CMK (cell line): ENCODE measurements at regions not wholly inside any gene's neighbourhood (a gene's known extent, or its start where the extent isn't known, plus 50 kb on each side); places are given as distances from the start of the nearest gene placed in this dataset.
"Not testable (repeated sequence)": the region's sequence is repeated elsewhere in the genome, so short reads cannot be mapped to it uniquely, and the experiment has no call there.

Experiments
- DNase-seq: peaks from one replicate; pipeline ENCODE4 v3.0.0-alpha.2; 2010; ENCODE audit warnings: low read depth

DNA sequence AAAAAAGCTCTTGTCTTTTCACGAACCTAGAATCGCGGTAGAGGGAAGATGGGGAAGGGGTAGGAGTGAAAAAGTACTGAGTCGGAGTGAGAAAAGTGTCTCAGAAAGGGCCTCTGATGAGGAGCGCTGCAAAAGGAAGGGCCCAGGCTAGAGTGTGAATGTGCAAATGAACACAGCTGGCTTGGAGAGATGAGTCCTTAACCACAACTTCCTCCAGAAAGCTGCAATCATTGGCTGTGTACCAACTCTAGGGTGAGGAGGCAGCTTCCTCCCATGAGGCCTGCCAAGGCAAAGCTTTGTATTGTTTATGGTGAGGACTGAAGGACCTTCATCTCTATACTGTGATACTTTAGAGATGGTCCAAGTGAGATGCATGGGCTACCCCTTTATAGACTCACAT, 566.9 kb upstream of the ANO5 start:
- peak; percentile 7 for DNase-seq

DNA sequence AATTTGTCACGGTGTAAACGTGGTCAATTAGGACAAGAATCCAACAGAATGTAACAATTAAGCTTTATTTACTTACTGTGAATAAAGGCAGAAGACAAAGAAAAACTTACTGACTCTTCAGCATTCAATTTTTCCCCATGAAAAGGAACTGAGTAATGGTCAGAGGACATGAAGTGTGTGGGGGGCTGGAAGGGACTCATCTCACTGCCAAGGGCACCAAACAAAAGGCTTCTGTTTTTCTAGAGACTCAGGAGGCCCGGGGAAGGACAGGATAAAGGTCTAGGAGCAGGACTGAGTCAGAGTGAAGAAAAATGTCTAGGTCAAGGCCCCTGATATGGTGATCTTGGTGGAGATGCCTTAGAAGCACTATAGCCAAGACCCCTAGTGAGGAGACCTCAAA, 564.2 kb upstream of the ANO5 start:
- DNase-seq: no peak

DNA sequence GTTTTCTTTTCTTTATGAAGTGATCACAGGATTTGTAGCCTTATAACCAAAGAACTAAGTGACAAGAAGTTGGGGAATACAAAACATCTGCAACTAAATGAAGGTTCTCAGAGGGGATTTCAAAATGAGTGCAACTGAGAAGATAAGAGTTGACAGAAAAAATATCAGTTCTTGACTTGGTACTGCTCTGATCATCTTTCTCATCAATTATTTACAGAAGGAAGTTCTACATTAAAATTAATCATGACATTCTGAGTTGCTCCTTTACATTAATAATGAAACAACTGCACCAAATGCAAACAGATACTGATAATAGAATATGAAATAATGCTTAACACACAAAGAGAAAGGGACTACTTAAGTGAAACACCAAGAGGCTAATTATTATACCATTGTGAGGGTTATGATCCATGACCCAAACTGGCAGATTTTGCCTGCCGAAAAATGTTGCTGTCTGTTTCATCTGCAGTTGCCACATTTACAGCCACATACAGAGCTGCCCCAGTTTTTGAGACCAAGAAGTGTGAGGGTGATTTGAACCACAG, 561.9 kb upstream of the ANO5 start:
- DNase-seq: no peak

DNA sequence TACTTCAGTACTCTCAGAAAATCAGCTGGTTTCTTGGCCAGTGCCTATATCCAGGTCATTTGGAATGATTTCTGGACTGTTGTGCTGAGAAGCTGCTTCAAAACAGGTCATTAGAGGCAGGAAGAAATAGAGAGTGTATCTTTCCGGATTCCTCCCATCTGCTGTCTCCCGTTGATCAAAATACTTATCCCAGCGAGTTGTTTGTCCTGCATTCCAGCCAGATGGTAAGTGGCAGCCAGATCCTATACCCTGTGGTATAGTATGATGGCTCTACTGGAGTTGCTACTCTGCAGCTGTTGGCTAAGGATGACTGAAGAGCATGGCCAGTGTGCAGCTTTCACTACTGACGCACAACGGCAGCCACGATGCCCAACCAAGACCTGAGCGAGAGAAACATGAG, 560.9 kb upstream of the ANO5 start:
- DNase-seq: no peak

DNA sequence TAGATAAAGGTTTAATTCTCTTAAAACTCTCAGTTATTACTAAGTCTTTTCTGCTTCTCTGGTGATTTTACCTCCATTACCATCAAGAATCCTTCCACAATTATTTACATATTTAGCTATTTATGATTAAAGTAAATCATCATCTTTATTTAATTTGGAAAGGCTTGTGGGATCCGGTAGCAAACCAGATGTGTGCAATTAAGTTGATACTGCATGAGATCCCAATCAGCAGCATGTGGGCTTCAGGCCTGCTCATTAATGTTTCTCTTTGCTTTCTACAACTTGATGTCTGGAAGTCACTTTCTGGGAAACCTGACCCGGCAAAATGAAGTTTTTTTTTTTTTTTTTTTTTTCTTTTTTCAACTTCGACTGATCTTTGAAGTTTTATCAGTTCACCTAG, 558.4 kb upstream of the ANO5 start:
- DNase-seq: no peak

DNA sequence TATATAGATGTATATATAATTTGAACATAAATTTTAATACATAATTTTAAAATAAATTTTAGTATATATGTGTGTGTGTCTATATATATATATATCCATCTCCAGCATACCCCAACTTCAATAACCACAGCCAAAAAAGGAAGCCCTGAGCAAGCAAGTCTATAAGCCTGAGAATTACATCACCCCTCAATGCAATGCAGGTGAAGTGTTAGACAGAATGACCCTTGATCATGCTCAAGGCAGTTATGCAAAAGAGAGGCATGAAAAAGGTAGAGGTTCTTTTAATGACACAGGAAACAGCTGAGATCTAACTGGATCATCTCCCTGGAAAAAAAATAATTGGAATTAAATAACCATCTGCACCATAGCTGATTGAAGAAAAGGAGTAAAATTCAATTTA, 557.9 kb upstream of the ANO5 start:
- no peak for DNase-seq

DNA sequence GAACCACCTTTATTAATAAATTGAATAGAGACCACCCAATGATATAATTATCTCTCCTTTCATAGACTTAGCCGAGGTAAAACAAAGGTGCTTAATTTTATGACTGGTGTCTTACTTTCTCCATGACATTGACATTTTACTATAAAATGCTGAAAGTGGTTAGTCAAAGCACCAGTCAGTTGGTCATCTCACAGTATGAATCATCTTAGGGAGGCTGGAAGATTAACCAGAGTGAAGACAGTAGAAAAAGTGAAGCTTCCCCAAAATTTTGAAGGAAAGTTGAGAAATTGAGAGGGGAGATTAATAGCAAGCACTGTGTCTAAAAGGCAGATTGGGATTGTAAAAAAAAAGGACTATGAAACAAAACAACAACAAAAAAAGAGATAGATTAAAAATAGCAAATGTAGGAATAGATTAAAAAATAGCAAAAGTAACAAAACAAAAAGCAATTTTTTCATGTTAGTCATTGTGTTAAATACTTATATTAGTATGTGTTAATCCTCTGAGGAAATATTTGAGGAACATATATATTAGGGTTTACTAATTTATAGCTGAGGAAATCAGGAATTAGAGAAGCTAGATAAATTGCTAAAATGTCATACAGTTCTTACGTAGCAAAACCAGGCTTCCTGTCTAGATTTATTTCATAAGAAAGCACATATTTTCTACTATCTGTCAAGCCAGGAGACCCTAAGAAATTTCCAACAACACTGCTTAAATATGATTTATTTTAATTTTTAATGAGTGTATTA, 557.3 kb upstream of the ANO5 start:
- DNase-seq: no peak

DNA sequence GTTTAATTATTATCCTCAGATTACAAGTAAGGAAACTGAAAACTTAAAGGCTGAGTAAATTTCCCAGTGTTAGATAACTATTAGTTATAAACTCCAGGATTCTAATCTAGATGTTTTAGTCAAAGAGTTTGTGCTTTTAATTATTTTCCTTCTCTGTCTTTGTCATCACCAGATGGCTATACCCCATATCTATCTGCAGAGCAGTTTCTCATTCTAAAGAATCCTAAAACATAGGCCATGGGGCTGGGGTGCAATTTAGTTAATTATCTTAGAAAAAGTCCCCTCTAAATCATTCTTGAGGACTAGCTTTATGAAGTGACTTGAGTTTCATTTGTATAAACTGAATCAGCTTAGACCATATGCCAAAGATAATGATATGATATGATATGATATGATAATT, 556.3 kb upstream of the ANO5 start:
- no peak for DNase-seq

DNA sequence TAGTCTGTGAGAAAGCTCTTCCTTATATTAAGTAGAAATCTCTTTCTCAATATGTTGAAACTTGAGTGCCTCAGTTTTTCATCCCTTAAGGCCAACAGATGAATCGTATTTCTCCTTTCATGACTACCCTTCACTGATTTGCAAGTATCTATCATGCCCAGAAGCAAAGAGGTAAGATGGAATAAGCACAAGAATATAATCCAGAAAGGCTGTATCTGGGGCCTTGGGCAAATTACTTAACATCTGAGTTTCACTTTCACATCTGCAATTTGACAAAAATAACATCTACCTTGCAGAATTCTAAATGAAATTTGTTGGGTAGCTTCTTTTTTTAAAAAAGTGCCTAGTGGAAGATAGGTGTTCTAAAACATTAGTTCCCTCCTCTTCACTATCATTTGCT, 552.4 kb upstream of the ANO5 start:
- no peak for DNase-seq

DNA sequence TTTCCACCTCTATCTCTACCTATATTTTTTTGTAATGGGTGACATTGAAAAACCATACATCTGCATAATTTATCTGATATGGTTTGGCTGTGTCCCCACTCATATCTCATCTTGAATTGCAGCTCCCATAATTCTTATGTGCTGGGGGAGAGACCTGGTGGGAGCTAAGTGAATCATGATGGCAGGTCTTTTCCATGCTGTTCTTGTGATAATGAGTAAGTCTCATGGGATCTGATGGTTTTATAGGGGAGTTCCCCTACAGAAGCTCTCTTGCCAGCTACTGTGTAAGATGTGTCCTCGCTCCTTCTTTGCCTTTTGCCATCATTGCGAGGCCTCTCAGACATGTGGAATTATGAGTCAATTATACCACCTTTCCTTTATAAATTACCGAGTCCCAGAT, 551.0 kb upstream of the ANO5 start:
- DNase-seq: no peak

DNA sequence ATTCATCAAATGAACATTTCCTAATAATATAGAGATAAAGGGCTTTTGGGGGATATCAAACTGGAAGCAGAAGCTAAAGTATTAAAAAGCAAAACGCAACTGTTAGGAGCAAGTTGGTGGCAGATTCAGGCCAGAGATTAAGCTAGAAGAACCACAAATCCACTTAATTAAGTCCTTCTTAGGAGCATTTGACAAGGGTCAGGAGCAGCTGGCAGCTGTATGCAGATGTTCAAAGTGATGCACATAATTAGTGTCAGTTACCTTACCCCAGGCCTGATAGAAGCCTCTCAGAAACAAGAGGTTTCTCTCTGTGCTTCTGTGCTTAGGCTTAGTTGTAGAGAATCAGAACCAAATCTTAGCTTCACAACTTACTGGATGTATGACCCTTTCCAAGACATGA, 546.5 kb upstream of the ANO5 start:
- DNase-seq: no peak

DNA sequence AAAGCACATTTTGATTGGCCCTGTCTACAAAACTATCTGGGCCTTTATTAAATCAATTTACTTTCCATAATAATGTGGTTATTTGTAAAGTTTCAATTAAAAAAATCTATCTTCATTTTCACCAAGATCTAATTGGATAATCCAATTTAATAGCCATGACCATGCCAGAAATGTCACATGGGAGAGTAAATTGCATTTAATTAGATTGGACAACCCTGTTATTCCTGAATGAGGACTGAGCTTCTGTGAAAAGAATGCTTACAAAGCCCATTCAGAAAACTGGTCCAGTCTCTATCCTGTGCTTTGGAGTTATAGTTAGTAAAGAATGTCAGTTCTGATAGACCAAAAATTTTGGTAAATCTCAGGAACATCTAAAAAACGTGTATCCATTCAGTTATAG, 541.9 kb upstream of the ANO5 start:
- no peak for DNase-seq

DNA sequence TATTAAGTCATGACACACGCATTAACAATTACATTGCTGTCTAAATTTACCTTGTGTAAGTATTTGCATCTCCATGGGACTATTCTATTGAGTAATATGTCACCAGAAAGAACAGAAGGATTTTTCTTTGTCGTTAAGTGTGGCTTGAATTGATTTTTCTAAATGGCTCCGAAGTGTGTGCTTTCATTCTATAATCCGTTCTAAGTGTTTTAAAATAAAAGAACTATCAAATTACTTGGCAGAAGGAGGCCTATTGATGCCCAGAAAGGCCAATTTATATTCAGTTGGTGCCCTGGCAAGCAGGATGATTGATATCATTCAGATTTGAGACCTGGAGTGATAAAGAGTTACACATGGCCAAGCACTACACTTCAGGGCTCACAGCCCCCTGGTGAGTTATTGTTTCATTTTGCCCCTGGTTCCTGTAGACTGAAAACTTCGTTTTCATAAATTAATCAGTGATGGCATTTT, 538.9 kb upstream of the ANO5 start:
- DNase-seq: no peak

DNA sequence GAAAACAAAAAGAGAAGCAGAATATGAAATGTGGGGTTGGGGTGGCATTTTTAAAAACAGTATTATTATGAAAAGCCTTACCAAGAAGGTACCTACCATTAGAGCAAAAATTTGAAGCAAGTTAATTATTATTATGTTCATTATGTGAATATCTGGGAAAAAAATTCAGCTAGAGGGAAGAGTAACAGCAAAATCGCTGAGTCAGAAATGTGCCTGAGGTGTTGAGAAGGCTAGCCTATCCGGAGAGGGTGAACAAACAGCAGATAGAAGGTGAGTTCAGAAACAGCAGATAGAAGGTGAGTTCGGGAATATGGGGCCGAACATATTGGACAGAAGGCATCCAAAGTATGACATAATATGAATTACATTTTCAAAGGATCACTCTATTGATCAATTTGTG, 536.8 kb upstream of the ANO5 start:
- DNase-seq: no peak

DNA sequence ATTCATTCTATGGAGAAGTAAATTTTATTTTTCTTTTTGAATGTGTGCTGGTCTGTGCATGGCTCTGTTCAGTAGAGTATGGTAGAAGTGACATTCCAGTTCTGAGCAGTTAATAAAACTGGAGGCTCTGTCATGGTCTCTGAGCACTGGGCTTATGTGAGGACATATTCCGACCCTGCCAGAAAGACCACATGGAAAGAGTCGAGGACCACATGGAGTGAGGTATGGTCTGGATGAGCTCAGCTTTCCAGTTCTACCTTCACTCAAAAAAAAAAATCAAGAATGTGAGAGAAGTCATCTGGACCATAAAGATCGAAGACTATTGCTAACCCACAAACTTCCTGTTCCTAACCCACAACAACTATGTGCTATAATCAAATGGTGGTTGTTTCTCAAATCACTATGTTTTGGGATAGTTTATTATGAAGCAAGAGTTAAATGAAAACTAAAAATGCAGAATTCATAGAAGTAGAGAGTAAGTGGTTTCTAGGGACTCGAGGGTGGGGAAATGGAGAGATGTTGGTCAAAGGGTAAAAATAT, 534.2 kb upstream of the ANO5 start:
- no peak for DNase-seq

DNA sequence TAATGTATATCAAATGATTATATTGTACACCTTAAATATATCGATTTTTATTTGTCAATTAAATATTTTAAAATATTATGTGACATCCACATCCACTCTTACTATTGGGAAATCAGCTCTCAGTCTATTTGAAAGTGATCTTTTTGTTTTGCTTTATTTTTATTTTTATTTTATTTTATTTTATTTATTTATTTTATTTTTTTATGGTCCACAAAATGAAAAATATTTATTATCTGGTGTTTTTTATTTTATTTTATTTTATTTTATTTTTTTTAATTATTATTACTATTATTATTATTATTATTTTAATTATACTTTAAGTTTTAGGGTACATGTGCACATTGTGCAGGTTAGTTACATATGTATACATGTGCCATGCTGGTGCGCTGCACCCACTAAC, 533.5 kb upstream of the ANO5 start:
- DNase-seq: not testable (repeated sequence)

DNA sequence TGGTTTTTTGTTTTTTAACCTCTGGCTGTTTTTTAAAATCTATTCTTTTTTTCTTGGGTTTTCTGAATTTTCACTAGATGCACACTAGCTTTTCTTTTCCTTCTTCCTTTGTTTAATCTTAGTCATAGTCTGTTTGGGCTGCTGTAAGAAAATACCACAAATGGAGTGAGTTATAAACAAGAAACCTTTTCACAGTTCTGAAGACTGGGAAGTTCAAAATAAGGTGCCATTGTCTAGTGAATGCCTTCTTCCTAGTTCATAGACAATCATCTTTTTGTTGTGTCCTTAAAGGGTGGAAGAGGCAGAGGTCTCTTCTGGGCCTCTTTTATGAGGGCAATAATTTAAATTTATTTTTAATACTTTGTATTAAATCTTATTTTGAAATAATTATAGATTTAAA, 532.9 kb upstream of the ANO5 start:
- DNase-seq: no peak

DNA sequence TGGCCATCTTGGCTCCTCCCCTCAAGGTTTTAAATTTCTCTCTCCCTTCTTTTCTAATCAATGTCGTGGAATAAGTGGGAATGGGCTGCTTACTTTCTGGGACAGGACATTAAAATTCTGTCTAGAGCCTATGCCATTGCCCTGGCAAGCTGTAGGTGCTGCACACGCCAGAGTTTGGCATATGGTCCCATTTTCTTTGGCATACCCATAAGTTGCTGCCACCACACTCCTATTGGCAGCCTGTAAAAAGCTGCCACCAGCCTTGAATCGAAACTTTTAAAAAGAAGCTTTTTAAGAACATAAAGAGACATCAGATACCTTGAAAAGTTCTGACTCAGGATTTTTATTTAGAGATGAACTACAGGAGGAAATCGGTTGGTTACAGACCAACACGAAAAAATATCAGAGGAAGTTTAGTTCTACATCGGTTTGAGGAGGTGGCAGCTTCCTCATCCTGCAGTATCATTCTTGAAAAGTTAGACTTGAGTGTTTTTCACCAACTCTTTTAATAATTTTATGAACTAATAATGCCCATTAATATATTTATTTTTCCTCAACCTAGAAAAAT, 517.8 kb upstream of the ANO5 start:
- no peak for DNase-seq

DNA sequence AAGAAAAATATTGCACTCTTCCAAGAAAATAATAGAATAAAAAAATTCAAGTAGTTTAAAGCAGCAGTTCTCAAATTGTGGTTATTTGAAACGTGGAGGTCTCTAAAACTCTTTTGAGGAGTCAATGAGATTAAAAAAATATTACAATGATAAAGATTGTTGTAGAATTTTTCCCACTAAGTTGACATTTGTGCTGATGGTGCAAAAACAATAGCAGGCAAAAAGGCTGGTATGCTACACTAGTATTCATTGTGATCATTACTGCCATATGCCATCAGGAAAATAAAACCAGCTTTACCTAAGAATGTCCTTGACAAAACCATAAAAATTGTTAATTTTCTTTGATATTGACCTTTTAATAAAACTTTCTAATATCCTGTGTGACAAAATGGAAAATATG, 505.2 kb upstream of the ANO5 start:
- DNase-seq: no peak

DNA sequence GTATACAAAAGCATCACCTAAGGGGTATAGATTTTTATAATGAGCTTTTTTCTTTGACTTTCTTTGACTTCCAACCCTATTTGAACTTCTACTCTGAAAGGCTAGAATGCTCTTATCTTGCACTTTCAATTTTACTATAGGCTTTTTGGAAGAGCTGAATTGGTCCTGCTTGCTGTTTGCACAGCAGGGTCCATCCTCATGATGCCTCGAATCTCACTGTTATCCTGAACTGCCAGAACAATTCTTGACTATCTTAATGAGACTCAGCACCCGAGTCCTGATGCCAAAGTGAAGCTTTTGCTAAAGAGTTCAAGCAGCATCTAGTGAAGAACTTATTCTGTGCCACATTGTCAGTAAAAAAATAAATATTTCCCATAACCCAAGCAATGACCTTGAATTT, 488.3 kb upstream of the ANO5 start:
- no peak for DNase-seq

DNA sequence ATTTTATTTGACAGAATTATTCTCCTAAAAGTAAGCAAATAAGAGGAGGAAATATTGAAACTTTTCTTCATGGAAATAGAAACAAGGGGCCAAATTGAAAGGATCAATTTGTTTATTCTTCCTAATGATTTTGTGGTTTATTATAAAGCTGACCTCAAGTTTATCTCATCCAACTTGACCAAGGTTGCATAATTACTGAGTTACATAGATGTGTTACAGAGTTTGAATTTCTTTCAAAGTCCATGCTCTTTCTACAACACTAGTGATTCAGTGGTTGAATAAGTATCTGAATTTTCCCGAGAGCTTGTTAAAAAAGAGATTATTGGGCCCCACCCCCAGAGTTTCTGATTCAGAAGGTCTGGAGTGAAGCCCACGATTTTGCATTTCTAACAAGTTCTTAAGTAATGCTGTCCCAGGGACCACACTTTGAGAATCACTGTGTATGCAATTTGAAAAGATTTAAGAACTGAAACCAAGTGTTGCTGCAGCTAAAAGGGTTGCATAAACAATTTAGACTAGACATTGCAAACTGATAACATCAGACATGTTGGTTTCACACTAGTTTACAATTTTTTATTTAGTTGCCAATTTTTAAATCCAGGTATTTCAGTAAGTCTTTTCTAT, 485.7 kb upstream of the ANO5 start:
- no peak for DNase-seq

DNA sequence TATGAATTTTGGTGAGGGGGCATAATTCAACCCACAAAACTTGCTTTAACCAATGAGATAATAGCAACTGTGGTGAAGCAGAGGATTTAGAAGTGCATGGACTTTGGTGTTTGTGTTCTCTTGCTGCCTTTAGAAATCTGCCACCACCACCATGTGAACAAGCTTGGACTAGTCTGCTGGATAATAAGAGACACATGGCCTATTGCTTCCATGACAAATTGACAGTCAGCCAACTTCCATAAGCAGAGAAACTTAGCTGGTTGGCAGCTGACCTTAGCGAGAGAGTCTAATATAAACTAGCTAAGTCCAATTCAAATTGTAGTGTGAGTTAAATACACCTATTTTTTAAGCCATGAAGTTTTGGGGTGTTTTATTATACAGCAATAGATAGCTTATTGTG, 482.1 kb upstream of the ANO5 start:
- DNase-seq: no peak

DNA sequence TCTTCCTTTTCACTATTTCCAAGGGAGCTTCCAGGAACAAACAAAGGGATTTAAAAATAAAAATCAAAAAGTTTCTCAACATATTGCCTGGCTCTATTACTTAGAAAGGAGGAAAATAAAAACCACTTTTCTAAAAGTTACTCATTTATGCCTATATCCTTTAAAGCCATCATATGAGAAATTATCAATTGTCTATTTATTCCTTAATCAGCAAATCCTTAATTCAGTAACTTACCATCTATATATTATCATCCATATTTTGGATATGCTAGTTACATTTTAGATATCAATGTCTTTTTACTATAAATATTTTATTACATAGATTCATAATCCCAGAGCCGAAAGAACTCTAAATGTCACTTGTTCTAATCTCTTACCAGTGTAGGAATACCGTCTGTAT, 481.5 kb upstream of the ANO5 start:
- no peak for DNase-seq
